GM21723 (cell line): ENCODE measurements at regions not wholly inside any gene's neighbourhood (a gene's known extent, or its start where the extent isn't known, plus 50 kb on each side); places are given as distances from the start of the nearest gene placed in this dataset.
A peak's percentile ranks its signal among the peaks of the same experiment; 100 is the strongest.
"Not testable (repeated sequence)": the region's sequence is repeated elsewhere in the genome, so short reads cannot be mapped to it uniquely, and the experiment has no call there.

ENCODE experiments used
- ATAC-seq: cut with Tn5 transposase; IDR thresholded peaks from one replicate; pipeline ENCODE4 v1.9.1; 2021; ENCODE audit warnings: mild to moderate bottlenecking, moderate library complexity; ENCODE audit not compliant: unreplicated experiment

DNA sequence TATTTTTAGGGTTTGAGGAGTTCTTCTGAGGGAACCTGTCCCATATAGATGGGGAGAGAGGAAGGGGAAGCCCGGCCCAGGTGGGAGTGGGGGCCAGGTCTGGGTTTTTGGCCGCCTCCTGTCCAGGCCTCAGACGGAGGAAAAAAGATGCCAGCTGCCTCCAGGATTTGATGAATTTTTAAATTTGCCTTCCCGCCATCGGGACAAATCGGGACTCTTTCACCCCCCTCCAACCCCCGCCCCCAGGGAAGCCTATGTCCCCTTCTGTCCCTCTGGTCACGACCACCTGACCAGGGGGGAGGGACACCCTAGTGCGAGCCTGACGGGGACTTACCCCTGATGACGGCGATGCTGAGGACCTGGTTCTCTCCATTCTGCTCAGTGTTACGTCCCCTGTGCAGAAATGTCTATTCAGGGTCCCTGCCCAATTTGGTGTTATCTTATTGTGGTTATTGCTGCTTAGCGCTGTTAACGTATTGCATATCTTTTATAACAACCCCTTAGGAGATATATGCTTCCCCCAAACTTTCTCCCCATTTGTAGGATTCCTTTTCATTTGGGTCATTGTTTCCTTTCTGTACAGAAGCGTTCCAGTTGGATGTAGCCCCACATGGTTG is 115.9 kb upstream of the GRK3 start:
- ATAC-seq, result no peak

DNA sequence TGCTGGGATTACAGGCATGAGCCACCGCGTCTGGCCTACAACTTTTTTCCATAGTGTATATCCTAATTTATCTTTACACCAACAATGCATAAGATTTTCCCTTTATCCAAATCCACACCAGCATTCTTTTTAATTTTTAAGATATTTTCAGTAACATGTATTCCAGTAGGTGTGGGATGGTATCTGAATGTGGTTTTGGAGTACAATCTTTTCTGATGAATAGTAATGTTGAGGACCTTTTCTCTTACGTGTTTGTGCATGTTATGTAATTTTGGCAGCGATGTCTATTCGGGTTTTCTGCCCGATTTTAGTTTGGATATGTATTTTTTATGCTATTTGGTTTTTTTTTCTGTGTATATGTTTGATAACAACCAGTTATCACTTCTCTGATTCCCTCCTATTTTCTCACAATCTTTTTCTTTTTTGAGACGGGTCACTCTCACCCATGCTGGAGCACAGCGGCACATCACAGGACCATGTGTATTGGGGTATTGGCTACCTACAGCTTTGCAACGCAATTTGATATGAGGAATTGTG is 114.6 kb upstream of the GRK3 start:
- ATAC-seq, result no peak

- no peak for ATAC-seq
These were observed 112.9 kb upstream of the GRK3 start for GRCh38 chr22:25451480-25452114.

- ATAC-seq, result no peak
These were observed 112.3 kb upstream of the GRK3 start for GRCh38 chr22:25452116-25452700.

GRCh38 chr22:25453058-25453457 is 111.4 kb upstream of the GRK3 start:
- no peak for ATAC-seq

GRCh38 chr22:25453557-25453956 is 110.9 kb upstream of the GRK3 start:
- ATAC-seq, result no peak

- ATAC-seq, result not testable (repeated sequence)
These were observed 108.0 kb upstream of the GRK3 start for GRCh38 chr22:25456300-25457043.

GRCh38 chr22:25458631-25459030 is 105.8 kb upstream of the GRK3 start:
- not testable (repeated sequence) for ATAC-seq

DNA sequence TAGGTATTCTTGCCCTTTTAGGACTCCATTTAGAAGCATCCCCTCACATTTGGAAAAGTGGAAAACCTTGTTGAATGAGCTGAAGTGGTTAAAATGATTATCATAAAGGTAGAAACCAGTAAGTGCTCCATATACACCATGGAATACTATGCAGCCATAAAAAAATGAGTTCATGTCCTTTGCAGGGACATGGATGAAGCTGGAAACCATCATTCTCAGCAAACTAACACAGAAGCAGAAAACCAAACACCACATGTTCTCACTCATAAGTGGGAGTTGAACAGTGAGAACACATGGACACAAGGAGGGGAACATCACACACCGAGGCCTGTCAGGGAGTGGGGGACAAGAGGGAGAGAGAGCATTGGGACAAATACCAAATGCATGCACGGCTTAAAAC is 103.8 kb upstream of the GRK3 start:
- not testable (repeated sequence) for ATAC-seq

DNA sequence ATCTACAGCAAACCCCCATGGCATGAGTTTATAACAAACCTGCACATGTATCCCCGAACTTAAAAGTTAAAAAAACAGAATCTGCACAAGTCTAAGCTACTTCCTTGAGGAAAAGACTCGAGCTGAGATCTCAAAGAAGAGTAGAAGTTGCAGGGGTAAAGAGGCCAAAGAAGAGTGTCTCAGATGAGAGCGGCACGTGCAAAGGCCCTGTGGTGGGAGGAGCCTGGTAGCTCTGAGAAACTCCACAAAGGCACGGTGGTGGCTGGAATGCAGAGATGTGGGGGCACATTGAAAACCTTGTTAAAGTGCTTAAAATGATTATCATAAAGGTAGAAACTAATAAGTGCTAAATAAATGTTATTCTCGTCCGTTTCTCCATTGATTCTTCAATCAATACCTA is 103.2 kb upstream of the GRK3 start:
- no peak for ATAC-seq

- peak; percentile 84 for ATAC-seq
These were observed 101.8 kb upstream of the GRK3 start for GRCh38 chr22:25462474-25463346.

DNA sequence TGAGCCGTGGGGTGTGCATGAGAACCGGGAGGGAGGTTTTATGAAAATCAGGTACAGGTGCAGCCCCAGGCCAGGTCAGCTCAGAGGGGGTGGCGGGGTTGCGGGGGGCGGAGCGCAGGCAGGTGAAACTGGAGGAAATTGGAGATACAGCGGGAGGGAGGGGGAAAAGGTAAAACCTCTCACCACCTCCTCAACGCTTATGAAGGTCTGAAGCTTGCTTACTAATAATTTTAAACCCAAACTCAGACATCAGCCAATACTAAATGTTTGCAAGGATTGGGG is 101.2 kb upstream of the GRK3 start:
- not testable (repeated sequence) for ATAC-seq

DNA sequence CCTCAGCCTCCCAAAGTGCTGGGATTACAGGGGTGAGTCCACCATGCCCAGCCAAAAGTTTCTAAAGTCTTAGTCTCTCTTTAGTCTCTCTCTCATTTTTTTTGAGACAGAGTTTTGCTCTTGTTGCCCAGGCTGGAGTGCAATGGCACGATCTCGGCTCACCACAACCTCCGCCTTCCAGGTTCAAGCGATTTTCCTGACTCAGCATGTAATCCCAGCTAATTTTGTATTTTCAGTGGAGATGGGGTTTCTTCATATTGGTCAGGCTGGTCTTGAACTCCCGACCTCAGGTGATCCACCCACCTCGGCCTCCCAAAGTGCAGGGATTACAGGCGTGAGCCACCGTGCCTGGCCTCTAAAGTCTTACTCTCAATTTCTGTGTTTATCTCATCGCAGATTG is 100.1 kb upstream of the GRK3 start:
- ATAC-seq, result not testable (repeated sequence)

DNA sequence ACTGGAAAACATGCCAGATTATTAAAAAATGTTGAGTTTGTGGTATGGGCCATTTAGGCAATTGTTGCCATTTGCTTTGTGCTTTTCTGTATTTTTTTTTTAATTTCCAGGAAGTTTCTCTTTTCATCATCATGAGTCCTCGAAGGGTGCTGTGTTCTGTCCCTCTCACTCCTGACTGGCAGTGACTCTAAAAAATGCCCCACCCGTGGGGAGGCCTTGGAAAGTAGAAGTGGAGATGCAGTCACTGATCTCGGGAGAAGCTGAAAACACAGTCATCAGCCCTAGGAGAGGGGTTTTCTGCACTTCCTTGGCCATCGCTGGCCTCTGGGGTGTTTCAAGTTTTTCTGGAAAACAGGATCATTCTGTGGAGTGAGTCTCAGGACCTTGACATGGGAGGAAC is 98.5 kb upstream of the GRK3 start:
- ATAC-seq, result no peak

DNA sequence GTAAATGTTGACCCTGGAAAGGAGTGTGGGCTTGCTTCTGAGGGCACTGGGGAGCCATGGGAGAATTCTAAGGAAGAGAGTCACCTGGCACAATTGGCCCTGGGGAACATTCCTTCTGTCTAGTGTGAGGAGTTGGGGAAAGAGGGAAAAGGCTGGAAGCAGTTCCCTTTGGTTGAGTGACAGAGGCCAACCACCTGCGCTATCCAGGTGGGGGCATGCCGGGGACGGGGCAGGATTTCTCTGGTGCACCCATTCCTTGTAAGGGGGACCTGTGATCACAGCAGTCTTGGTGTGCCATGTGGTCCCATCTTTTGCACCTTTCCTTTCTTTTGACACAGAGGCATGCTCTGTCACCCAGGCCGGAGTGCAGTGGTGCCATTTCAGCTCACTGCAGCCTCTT is 92.1 kb upstream of the GRK3 start:
- ATAC-seq, result no peak

DNA sequence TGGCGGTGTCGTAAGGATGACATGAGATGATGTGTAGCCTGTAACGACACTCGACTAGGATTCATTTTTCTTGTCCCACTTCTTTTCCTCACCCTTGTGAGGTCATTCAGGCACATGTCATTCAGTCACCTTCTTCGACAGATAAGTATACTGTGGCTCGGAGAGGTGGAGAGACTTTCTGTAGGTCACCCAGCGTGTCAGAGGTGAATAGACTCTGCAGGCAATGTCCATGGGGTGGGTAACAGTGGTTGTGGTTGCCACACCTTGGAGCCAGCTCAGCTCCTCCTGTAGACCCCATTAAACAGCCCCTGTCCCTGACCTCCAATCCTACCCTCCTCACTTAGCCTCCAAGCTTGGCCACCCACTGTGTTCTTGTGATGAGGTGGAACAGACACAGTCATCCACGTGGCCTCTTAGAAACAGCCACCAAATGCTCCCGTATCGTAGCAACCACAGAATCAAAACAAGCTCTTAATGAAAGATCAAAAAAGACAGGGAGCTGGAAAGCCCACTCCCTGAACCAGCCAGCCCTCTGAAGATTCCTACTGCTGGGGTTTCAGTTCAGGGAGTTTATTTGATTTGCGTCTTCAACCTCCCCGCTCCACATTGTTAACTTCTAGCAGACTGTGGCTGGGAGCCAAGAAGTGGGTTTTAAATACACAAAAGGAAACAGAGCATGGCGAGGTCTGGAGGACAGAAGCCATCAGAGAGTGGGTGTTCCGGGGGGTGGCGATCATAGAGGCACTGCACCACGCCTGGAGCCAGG is 89.0 kb upstream of the GRK3 start:
- no peak for ATAC-seq

DNA sequence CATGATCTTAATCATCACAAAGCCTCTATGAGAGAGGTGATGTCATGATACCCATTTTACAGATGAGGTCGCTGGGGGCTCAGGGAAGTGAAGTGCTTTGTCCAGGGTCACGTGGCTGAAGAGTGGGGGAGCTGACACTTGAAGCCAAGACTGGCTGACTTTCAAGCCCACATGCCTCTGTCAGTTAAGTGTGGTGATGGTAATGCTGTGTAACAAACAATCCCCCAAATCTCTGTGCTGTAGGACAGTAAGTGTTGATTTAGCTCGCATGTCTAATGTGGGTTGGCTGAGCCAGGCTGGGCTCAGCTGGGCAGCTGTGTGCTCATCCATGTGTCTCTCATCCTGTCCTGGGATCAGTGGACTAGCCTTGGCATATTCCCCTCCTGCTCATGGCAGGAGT is 87.1 kb upstream of the GRK3 start:
- ATAC-seq, result no peak

DNA sequence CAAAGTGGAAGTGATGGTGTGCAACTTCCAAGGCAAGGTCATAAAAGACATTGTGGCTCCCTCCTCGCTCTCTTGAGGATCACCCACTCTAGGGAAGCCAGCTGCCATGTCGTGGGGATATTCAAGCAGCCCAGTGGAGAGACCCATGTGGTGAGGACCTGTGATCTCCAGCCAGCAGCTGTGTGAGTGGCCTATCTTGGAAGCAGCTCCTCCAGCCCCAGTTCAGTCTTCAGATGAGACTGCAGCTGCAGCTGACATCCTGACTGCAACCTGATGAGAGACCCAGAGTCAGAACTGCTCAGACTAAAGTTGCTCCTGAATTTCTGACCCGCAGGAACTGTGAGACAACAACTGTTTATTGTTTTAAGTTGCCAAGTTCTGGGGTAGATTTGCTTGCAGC is 86.4 kb upstream of the GRK3 start:
- no peak for ATAC-seq

- no peak for ATAC-seq
These were observed 85.9 kb upstream of the GRK3 start for GRCh38 chr22:25478528-25478927.

GRCh38 chr22:25480868-25481267 is 83.6 kb upstream of the GRK3 start:
- not testable (repeated sequence) for ATAC-seq
